ENCODE measurements at regions not wholly inside any gene's neighbourhood (a gene's known extent, or its start where the extent isn't known, plus 50 kb on each side); places are given as distances from the start of the nearest gene placed in this dataset.
A peak's percentile ranks its signal among the peaks of the same experiment; 100 is the strongest.
"Not testable (repeated sequence)": the region's sequence is repeated elsewhere in the genome, so short reads cannot be mapped to it uniquely, and the experiment has no call there.

DNA sequence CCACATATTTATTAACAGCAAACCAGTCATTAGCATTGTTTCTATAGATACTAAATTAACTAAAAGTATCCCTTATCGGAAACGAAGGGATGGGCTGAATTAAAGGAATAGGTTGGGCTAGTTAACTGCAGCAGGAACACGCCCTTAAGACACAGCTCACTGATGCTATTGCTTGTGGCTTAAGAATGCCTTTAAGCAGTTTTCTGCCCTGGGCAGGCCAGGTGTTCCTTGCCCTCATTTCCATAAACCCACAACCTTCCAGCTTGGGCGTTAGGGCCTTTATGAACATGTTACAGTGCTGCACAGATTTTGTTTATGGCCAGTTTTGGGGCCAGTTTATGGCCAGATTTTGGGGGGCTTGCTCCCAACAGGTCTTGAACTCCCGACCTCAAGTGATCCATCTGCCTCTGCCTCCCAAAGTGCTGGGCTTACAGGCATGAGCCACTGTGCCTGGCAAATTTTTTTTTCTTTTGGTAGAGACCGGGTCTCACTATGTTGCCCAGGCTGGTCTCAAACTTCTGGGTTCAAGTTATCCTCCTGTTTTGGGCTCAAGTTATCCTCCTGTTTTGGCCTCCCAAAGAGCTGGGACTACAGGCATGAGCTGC lies 90.1 kb upstream of the GRIN2A start:
- DNase-seq: not testable (repeated sequence)

DNA sequence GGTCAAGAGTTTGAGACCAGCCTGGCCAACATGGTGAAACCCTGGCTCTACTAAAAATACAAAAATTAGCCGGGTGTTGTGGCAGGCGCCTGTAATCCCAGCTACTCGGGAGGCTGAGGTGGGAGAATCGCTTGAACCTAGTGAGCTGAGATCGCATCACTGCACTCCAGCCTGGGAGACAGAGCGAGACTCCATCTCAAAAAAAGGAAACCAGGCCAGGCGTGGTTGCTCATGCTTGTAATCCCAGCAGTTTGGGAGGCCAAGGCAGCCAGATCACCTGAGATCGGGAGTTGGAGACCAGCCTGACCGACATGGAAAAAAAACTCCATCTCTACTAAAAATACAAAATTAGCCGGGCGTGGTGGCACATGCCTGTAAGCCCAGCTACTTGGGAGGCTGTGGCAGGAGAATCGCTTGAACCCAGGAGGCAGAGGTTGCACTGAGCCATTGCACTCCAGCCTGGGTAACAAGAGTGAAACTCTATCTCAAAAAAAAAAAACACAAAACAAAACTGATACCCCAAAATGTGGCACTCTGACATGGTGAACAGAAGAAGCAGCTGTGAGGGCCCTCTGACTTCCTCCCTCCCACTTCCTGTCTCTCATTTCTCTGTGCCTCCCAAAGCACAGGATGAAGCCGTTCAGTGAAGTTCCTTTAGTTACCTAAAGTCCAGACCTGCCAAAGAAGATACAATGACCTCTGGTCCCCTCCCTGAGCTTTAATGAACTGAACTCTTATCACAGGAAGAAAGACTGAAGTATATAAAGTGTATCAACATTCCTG lies 93.2 kb upstream of the GRIN2A start:
- not testable (repeated sequence) for DNase-seq

GRCh38 chr16:10277597-10277996 lies 95.4 kb upstream of the GRIN2A start:
- DNase-seq: no peak

GRCh38 chr16:10280262-10281170 lies 98.3 kb upstream of the GRIN2A start:
- DNase-seq: no peak

DNA sequence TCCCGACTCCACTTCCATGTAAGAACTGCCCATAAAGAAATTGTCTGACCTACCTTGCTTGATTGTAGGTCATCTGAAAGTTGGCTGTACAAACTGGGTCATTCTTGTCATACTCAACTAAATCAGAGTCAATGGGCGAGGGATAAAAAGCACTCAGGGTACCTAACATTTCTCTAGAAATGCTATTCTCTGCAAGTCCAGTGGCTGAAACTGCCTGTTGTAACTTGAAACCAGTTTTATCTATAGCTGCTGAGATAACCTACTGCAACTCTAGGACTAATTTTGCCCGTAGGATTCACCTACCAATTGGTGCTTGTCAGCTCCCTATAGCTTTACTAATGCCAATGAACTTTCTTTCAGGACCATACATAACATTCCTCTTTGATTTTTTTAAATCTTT lies 100.1 kb upstream of the GRIN2A start:
- no peak for DNase-seq

GRCh38 chr16:10283246-10283645 lies 101.0 kb upstream of the GRIN2A start:
- DNase-seq: not testable (repeated sequence)

DNA sequence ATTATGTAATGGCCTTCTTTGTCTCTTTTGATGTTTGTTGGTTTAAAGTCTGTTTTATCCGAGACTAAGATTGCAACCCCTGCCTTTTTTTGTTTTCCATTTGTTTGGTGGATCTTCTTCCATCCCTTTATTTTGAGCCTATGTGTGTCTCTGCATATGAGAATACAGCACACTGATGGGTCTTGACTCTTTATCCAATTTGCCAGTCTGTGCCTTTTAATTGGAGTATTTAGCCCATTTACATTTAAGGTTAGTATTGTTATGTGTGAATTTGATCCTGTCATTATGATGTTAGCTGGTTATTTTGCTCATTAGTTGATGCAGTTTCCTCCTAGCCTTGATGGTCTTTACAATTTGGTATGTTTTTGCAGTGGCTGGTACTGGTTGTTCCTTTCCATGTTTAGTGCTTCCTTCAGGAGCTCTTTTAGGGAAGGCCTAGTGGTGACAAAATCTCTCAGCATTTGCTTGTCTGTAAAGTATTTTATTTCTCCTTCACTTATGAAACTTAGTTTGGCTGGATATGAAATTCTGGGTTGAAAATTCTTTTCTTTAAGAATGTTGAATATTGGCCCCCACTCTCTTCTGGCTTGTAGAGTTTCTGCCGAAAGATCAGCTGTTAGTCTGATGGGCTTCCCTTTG lies 95.3 kb upstream of the ATF7IP2 start:
- DNase-seq: not testable (repeated sequence)

DNA sequence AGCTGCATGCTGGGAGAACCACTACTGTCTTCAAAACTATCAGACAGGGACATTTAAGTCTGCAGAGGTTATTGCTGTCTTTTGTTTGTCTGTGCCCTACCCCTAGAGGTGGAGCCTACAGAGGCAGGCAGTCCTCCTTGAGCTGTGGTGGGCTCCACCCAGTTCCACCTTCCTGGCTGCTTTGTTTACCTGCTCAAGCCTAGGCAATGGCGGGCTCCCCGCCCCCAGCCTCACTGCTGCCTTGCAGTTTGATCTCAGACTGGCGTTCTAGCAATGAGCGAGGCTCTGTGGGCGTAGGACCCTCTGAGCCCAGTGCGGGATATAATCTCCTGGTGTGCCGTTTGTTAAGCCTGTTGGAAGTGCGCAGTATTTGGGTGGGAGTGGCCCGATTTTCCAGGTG lies 93.7 kb upstream of the ATF7IP2 start:
- DNase-seq: not testable (repeated sequence)

GRCh38 chr16:10292976-10293375 lies 92.9 kb upstream of the ATF7IP2 start:
- DNase-seq: not testable (repeated sequence)

- not testable (repeated sequence) for DNase-seq
Observed at GRCh38 chr16:10294153-10294552, 91.7 kb upstream of the ATF7IP2 start.

GRCh38 chr16:10296956-10297340 lies 88.9 kb upstream of the ATF7IP2 start:
- no peak for DNase-seq

DNA sequence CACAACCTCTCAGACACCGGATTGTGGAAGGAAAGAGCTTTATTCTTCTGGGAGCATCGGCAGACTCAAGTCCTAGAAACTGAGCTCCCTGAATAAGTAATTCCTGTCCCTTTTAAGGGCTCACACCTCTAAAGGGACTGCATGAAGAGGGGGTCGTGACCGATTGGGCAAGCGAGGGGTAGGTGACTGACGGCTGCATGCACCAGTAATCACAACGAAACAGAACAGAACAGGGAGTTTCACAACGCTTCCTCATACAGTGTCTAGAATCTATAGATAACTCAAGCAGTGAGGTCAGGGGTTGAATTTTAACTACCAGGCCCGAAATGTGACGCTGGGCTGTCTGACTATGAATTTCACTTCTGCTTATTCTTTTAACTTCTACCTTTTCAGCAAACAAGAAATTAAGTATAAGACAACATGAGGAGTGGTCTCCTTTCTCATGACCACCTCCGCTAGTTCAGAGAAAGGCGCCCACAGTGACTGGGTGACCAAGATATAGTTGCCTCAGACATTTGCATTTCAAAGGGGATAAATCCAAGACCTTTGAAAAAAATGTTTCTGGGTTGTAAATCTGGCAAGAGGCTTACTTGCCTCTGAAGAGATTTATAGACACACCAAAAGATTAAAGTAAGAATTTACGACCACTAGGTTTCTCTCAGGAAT lies 88.4 kb upstream of the ATF7IP2 start:
- DNase-seq: peak in 23 of 56 donors; percentile 1 to 35 (median 5)

GRCh38 chr16:10300905-10301304 lies 85.0 kb upstream of the ATF7IP2 start:
- DNase-seq: no peak

DNA sequence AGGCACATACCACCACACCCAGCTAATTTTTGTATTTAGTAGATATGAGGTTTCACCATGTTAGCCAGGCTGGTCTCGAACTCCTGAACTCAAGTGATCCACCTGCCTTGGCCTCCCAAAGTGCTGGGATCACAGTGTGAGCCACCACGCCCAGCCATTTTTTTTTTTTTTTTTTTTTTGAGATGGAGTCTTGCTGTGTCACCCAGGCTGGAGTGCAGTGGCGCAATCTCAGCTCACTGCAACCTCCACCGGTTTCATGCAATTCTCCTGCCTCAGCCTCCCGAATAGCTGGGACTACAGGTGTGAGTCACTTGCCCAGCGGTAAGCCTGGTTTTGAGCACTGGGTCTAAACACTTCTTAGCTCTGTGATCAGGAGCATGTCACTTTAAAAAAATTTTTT lies 84.3 kb upstream of the ATF7IP2 start:
- DNase-seq: not testable (repeated sequence)

DNA sequence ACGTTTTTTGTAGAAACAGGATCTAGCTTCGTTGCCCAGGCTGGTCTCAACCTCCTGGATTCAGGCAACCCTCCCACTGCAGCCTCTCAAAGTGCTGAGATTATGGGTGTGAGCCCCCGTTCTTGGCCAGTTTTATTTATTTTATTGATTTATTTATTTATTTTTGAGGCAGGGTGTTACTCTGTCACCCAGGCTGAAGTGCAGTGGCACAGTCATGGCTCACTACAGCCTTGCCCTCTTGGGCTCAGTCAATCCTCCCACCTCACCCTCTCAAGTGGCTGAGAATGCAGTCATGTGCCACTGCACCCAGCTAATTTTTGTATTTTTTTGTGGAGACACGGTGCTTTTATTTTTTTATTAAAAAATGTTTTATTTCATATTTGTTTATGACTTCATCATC lies 79.9 kb upstream of the ATF7IP2 start:
- DNase-seq: no peak

- no peak for DNase-seq
Observed at GRCh38 chr16:10308305-10309193, 77.3 kb upstream of the ATF7IP2 start.

- DNase-seq: no peak
Observed at GRCh38 chr16:10309271-10309932, 76.5 kb upstream of the ATF7IP2 start.

GRCh38 chr16:10312008-10312407 lies 73.9 kb upstream of the ATF7IP2 start:
- no peak for DNase-seq

Data from nucleus accumbens (tissue), 56 donors.